ENCODE measurements at regions not wholly inside any gene's neighbourhood (a gene's known extent, or its start where the extent isn't known, plus 50 kb on each side); places are given as distances from the start of the nearest gene placed in this dataset.
"Not testable (repeated sequence)": the region's sequence is repeated elsewhere in the genome, so short reads cannot be mapped to it uniquely, and the experiment has no call there.

GRCh38 chr15:39414201-39414600 lies 166.7 kb upstream of the THBS1 start:
- CTCF ChIA-PET = no interaction called here
- H3K27ac ChIP-seq = no peak overlapping the region
- TF ChIP-seq CTCF (conservative IDR thresholded peaks at IDR 0.05; ENCODE audit: low read depth) = no peak
- no peak for DNase-seq (ENCODE audit: low spot score)
- POLR2A ChIA-PET (ENCODE audit: low non-redundant PET) = interaction anchor here (0.6 kb wide), 1 partner anchor 46 kb away, joined by 4 read pairs; no protein-coding TSS in a partner anchor

- ChIA-PET POLR2A (ENCODE audit: low non-redundant PET) (no interaction called here), CTCF (no interaction called here)
- no peak overlapping the region for H3K27ac ChIP-seq
- no peak for TF ChIP-seq CTCF (conservative IDR thresholded peaks at IDR 0.05; ENCODE audit: low read depth)
- no peak for DNase-seq (ENCODE audit: low spot score)
Observed at GRCh38 chr15:39415634-39416033, 165.2 kb upstream of the THBS1 start.

- TF ChIP-seq CTCF (conservative IDR thresholded peaks at IDR 0.05; ENCODE audit: low read depth) = no peak
- no peak for DNase-seq (ENCODE audit: low spot score)
- CTCF ChIA-PET = no interaction called here
- no peak overlapping the region for H3K27ac ChIP-seq
- POLR2A ChIA-PET (ENCODE audit: low non-redundant PET) = no interaction called here
Observed at GRCh38 chr15:39416258-39416657, 164.6 kb upstream of the THBS1 start.

- no peak overlapping the region for H3K27ac ChIP-seq
- ChIA-PET POLR2A (ENCODE audit: low non-redundant PET) (no interaction called here), CTCF (no interaction called here)
- TF ChIP-seq CTCF (conservative IDR thresholded peaks at IDR 0.05; ENCODE audit: low read depth) = no peak
- DNase-seq (ENCODE audit: low spot score) = no peak
Observed at GRCh38 chr15:39417366-39418134, 163.3 kb upstream of the THBS1 start.

- H3K27ac ChIP-seq = peak overlapping the region; percentile 91
- TF ChIP-seq CTCF (conservative IDR thresholded peaks at IDR 0.05; ENCODE audit: low read depth) = no peak
- ChIA-PET POLR2A (ENCODE audit: low non-redundant PET) (no interaction called here), CTCF (interaction anchor here (0.7 to 1.6 kb wide), 3 partner anchors 176 to 339 kb away, joined by 3 to 5 read pairs (median 3); no protein-coding TSS in a partner anchor)
- peak; percentile 20 for DNase-seq (ENCODE audit: low spot score)
Observed at GRCh38 chr15:39419651-39420050, 161.2 kb upstream of the THBS1 start.

GRCh38 chr15:39420123-39420852 lies 160.6 kb upstream of the THBS1 start:
- CTCF ChIA-PET = interaction anchor here (0.6 to 1.6 kb wide), 5 partner anchors 12 to 340 kb away, joined by 3 to 5 read pairs (median 3); no protein-coding TSS in a partner anchor
- peak; percentile 37 for DNase-seq (ENCODE audit: low spot score)
- POLR2A ChIA-PET (ENCODE audit: low non-redundant PET) = not testable (repeated sequence)
- H3K27ac ChIP-seq = peak overlapping the region; percentile 91

GRCh38 chr15:39420853-39421192 lies 160.1 kb upstream of the THBS1 start:
- POLR2A ChIA-PET (ENCODE audit: low non-redundant PET); DNase-seq (ENCODE audit: low spot score): not testable (repeated sequence)
- CTCF ChIA-PET = interaction anchor here (0.6 to 1.6 kb wide), 4 partner anchors 12 to 249 kb away, joined by 3 to 5 read pairs (median 4); no protein-coding TSS in a partner anchor

More at GRCh38 chr15:39420853-39421192, 160.1 kb upstream of the THBS1 start:
- peak overlapping the region; percentile 91 for H3K27ac ChIP-seq

Measured in RWPE1 (cell line).